Gastrocnemius medialis (tissue), 4 donors: ENCODE measurements at regions not wholly inside any gene's neighbourhood (a gene's known extent, or its start where the extent isn't known, plus 50 kb on each side); places are given as distances from the start of the nearest gene placed in this dataset.

Experiments used
- ATAC-seq, 2 donors: fragments of 150-250 bp; one replicate each; pipeline ENCODE4 v1.9.1; 2016
- DNase-seq, 2 donors: peaks; one replicate each; pipeline ENCODE4 v3.0.0-alpha.2; 2019
- H3K27ac ChIP-seq, 4 donors: fragments of 200-600 bp; sonication (generic); 1 replicate in 1 of 4; 2 replicates in 3 of 4; pipeline ENCODE4 v1.5.1; 2016 to 2018; ENCODE audit warnings: mild to moderate bottlenecking in 2 of 4, moderate library complexity in 1 of 4
- H3K27me3 ChIP-seq, 3 donors: fragments of 200-600 bp; sonication (generic) in 2 of 3; 1 replicate in 1 of 3; 2 replicates in 2 of 3; pipeline versions ENCODE4 v1.5.1 to v1.6.0; 2016 to 2019; ENCODE audit warnings: mild to moderate bottlenecking in 1 of 3, moderate library complexity in 1 of 3
- H3K36me3 ChIP-seq, 2 donors: fragments of 200-600 bp; sonication (generic) in 1 of 2; one replicate each; pipeline ENCODE4 v1.5.1; 2017 to 2018
- H3K4me1 ChIP-seq, 2 donors: fragments of 200-600 bp; sonication (generic) in 1 of 2; one replicate each; pipeline ENCODE4 v1.5.1; 2016 to 2017; ENCODE audit warnings: mild to moderate bottlenecking in 2 of 2
- H3K4me3 ChIP-seq, 4 donors: fragments of 200-600 bp; sonication (generic) in 3 of 4; 1 replicate in 1 of 4; 2 replicates in 3 of 4; pipeline ENCODE4 v1.5.1; 2016 to 2019; ENCODE audit warnings: mild to moderate bottlenecking in 2 of 4
- H3K9me3 ChIP-seq, 3 donors: fragments of 200-600 bp; sonication (generic) in 2 of 3; 1 replicate in 1 of 3; 2 replicates in 2 of 3; pipeline ENCODE4 v1.5.1; 2016 to 2019
- POLR2A ChIP-seq, 2 donors: fragments of 450-650 bp; IDR thresholded peaks; one replicate each; pipeline ENCODE4 v1.6.1; 2017; ENCODE audit warnings: antibody characterized with exemption in 2 of 2, mild to moderate bottlenecking in 2 of 2, moderate library complexity in 2 of 2
- in situ Hi-C, 4 donors: fragments of 200-750 bp; cut with MboI; loops; one replicate each; pipeline versions ENCODE4 v1.15.0 to v1.8.0; 2017; ENCODE audit warnings: low sequenced_read_pairs in 4 of 4
- intact Hi-C: fragments of 100-400 bp; cut with DNase I; formaldehyde crosslinking; loops from one replicate; pipeline ENCODE4 v1.15.1; 2023; ENCODE audit warnings: low total_unique reads
- TF ChIP-seq, protein P1 (sequence below), 5 experiments: fragments of 450-650 bp in 3 of 5; fragments of 200-600 bp in 2 of 5; sonication (generic) in 2 of 5; IDR thresholded peaks in 4 of 5; conservative IDR thresholded peaks in 1 of 5; 1 replicate in 4 of 5; 2 replicates in 1 of 5; pipeline ENCODE4 v1.5.1; 2016 to 2019; ENCODE audit warnings: antibody characterized with exemption in 5 of 5, mild to moderate bottlenecking in 3 of 5, moderate library complexity in 3 of 5

GRCh38 chr2:12615509-12615908, 101.2 kb upstream of the TRIB2 start:
- DNase-seq (no peak), ATAC-seq (no peak)
- no peaks in the 10 kb centered on the region for H3K9me3 ChIP-seq
- no peak overlapping the region for H3K27ac ChIP-seq
- H3K36me3 ChIP-seq: no peaks in the 10 kb centered on the region
- in situ Hi-C loops (no loop called here), intact Hi-C loops (no loop called here)
- H3K27me3 ChIP-seq: no peaks in the 10 kb centered on the region
- H3K4me3 ChIP-seq: no peak overlapping the region
- TF ChIP-seq, protein P1, sequence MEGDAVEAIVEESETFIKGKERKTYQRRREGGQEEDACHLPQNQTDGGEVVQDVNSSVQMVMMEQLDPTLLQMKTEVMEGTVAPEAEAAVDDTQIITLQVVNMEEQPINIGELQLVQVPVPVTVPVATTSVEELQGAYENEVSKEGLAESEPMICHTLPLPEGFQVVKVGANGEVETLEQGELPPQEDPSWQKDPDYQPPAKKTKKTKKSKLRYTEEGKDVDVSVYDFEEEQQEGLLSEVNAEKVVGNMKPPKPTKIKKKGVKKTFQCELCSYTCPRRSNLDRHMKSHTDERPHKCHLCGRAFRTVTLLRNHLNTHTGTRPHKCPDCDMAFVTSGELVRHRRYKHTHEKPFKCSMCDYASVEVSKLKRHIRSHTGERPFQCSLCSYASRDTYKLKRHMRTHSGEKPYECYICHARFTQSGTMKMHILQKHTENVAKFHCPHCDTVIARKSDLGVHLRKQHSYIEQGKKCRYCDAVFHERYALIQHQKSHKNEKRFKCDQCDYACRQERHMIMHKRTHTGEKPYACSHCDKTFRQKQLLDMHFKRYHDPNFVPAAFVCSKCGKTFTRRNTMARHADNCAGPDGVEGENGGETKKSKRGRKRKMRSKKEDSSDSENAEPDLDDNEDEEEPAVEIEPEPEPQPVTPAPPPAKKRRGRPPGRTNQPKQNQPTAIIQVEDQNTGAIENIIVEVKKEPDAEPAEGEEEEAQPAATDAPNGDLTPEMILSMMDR (IDR thresholded peaks at IDR 0.05 in 4 of 5, conservative IDR thresholded peaks at IDR 0.05 in 1 of 5): no peak
- TF ChIP-seq POLR2A (IDR thresholded peaks at IDR 0.05): no peak
- H3K4me1 ChIP-seq: no peaks in the 10 kb centered on the region

DNA sequence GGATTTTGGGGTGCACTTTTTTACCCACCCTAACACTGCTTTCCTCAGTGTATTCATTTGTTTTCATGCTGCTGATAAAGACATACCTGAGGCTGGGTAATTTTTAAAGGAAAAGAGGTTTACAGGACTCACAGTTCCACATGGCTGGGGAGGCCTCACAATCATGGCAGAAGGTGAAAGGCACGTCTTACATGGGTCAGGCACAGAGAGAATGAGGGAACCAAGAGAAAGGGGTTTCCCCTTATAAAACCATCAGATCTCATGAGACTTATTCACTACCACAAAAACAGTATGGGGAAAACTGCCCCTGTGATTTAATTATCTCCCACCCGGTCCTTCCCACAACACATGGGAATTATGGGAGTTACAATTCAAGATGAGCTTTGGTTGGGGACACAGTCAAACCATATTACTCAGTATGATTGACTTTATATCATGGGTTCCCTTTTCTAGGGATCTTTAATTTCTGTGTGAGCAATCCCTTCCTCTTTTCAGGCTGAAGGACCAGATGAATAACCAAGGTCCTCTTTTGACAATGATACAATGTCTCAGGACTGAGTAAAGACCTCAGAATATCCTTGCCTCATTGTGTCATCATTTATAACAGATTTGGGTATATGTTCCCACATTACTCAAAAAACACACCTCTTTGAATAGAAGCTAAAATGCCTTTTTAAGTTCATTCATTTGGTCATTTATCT, 100.1 kb upstream of the TRIB2 start:
- Histone ChIP-seq H3K27ac (no peak overlapping the region), H3K36me3 (no peaks in the 10 kb centered on the region), H3K9me3 (no peaks in the 10 kb centered on the region), H3K4me3 (no peak overlapping the region), H3K4me1 (no peaks in the 10 kb centered on the region), H3K27me3 (no peaks in the 10 kb centered on the region)
- DNase-seq (no peak), ATAC-seq (no peak)
- TF ChIP-seq, protein P1 (IDR thresholded peaks at IDR 0.05 in 4 of 5, conservative IDR thresholded peaks at IDR 0.05 in 1 of 5): no peak
- TF ChIP-seq POLR2A (IDR thresholded peaks at IDR 0.05): no peak
- intact Hi-C loops (no loop called here), in situ Hi-C loops (no loop called here)

DNA sequence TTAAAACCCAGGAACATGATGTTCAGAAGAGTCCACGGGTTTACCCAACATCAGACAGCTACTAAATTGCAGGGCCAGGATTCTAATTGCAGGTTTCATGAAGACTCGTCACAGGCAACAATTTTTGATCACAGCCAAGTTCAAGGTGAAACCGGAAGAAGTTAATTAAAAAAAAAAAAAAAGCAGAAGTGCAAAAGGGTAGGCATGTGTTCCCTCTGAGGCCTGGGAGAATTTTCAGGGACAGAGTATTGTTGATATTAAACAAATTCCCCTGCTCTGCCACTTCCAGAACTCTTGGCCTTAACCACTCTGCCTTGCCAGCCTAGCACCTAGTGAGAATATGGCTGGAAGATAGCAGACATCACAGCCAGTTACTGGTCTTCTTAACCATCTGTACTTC, 99.4 kb upstream of the TRIB2 start:
- intact Hi-C loops (no loop called here), in situ Hi-C loops (no loop called here)
- Histone ChIP-seq H3K9me3 (no peaks in the 10 kb centered on the region), H3K4me3 (no peak overlapping the region), H3K27ac (no peak overlapping the region), H3K36me3 (no peaks in the 10 kb centered on the region), H3K4me1 (no peaks in the 10 kb centered on the region), H3K27me3 (no peaks in the 10 kb centered on the region)
- TF ChIP-seq POLR2A (IDR thresholded peaks at IDR 0.05): no peak
- TF ChIP-seq, protein P1 (IDR thresholded peaks at IDR 0.05 in 4 of 5, conservative IDR thresholded peaks at IDR 0.05 in 1 of 5): no peak
- DNase-seq (no peak), ATAC-seq (no peak)

- in situ Hi-C loops: no loop called here
- TF ChIP-seq POLR2A (IDR thresholded peaks at IDR 0.05): no peak
- TF ChIP-seq, protein P1 (IDR thresholded peaks at IDR 0.05 in 4 of 5, conservative IDR thresholded peaks at IDR 0.05 in 1 of 5): no peak
- no peak for ATAC-seq
- no peak overlapping the region for H3K27ac ChIP-seq
- H3K36me3 ChIP-seq: no peaks in the 10 kb centered on the region
- H3K4me3 ChIP-seq: no peak overlapping the region
- H3K27me3 ChIP-seq: no peaks in the 10 kb centered on the region
- H3K9me3 ChIP-seq: no peaks in the 10 kb centered on the region
- no peak for DNase-seq
- intact Hi-C loops: no loop called here
- no peaks in the 10 kb centered on the region for H3K4me1 ChIP-seq
Observed at GRCh38 chr2:12617853-12618252, 98.9 kb upstream of the TRIB2 start.

DNA sequence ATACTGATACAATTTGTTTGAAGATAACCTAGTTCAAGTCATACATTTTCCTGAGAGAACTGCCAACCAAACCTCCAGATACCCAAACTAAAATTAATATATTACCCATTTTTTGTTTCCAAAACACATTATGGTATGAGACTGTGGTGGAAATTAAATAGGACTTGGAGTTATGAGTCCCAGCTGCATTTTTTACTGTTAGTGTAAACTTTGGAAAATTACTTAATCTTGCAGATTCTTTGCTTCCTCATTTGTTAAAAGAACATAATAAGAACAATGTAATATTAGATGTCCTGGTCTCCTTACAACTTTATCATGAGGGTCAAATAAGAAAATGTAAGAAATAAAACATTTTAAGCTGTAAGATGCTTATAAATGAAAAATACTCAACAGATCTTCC, 98.2 kb upstream of the TRIB2 start:
- H3K4me1 ChIP-seq: no peaks in the 10 kb centered on the region
- no peak for DNase-seq
- no peak for TF ChIP-seq POLR2A (IDR thresholded peaks at IDR 0.05)
- TF ChIP-seq, protein P1 (IDR thresholded peaks at IDR 0.05 in 4 of 5, conservative IDR thresholded peaks at IDR 0.05 in 1 of 5): no peak
- H3K9me3 ChIP-seq: no peaks in the 10 kb centered on the region
- no peaks in the 10 kb centered on the region for H3K36me3 ChIP-seq
- intact Hi-C loops (no loop called here), in situ Hi-C loops (no loop called here)
- ATAC-seq: no peak
- no peak overlapping the region for H3K4me3 ChIP-seq
- H3K27ac ChIP-seq: no peak overlapping the region
- H3K27me3 ChIP-seq: no peaks in the 10 kb centered on the region
